ENCODE measurements at regions not wholly inside any gene's neighbourhood (a gene's known extent, or its start where the extent isn't known, plus 50 kb on each side); places are given as distances from the start of the nearest gene placed in this dataset.

GRCh38 chr6:169862043-169862891 lies 110.8 kb downstream of the ERMARD start:
- no peak overlapping the region for H2AFZ ChIP-seq (ENCODE audit: low read depth, low read length, severe bottlenecking)
- H3K4me2 ChIP-seq (ENCODE audit: low read depth, low read length, poor library complexity, severe bottlenecking) = no peak overlapping the region
- no peak overlapping the region for H3K4me3 ChIP-seq (ENCODE audit: insufficient read depth, low read length, poor library complexity, severe bottlenecking)
- H4K20me1 ChIP-seq (ENCODE audit: low read depth, low read length) = no peaks in the 10 kb centered on the region
- H3K9ac ChIP-seq (ENCODE audit: low read length) = no peak overlapping the region
- H3F3A ChIP-seq (ENCODE audit: insufficient read depth) = no peaks in the 10 kb centered on the region
- H3K27ac ChIP-seq (ENCODE audit: low read depth, low read length) = no peak overlapping the region
- H3K27me3 ChIP-seq (ENCODE audit: low read length) = no peaks in the 10 kb centered on the region
- H3K9me3 ChIP-seq (ENCODE audit: insufficient read depth, low read length) = peaks cover 4% of the 10 kb centered on the region; the same call in 1 of the 2 replicates
- H3K79me2 ChIP-seq (ENCODE audit: insufficient read depth, low read length) = no peaks in the 10 kb centered on the region
- no peaks in the 10 kb centered on the region for H3K36me3 ChIP-seq (ENCODE audit: low read length)
- H3K9me2 ChIP-seq (replicated peaks; ENCODE audit: insufficient read depth, low read length) = no peaks in the 10 kb centered on the region
- TF ChIP-seq CTCF (IDR thresholded peaks at IDR 0.05; ENCODE audit: insufficient read depth, low read length, poor library complexity, severe bottlenecking) (no peak), EZH2phosphoT487 (conservative IDR thresholded peaks at IDR 0.05; ENCODE audit: low read length) (no peak)

GRCh38 chr6:169861431-169862042 lies 110.1 kb downstream of the ERMARD start:
- no peak overlapping the region for H3K9ac ChIP-seq (ENCODE audit: low read length)
- H3K4me3 ChIP-seq (ENCODE audit: insufficient read depth, low read length, poor library complexity, severe bottlenecking) = no peak overlapping the region
- TF ChIP-seq CTCF (IDR thresholded peaks at IDR 0.05; ENCODE audit: insufficient read depth, low read length, poor library complexity, severe bottlenecking) (no peak), EZH2phosphoT487 (conservative IDR thresholded peaks at IDR 0.05; ENCODE audit: low read length) (no peak)
- no peaks in the 10 kb centered on the region for H3K9me2 ChIP-seq (replicated peaks; ENCODE audit: insufficient read depth, low read length)
- H3F3A ChIP-seq (ENCODE audit: insufficient read depth) = no peaks in the 10 kb centered on the region
- H3K36me3 ChIP-seq (ENCODE audit: low read length) = no peaks in the 10 kb centered on the region
- H2AFZ ChIP-seq (ENCODE audit: low read depth, low read length, severe bottlenecking) = no peak overlapping the region
- peaks cover 4% of the 10 kb centered on the region; the same call in 1 of the 2 replicates for H3K9me3 ChIP-seq (ENCODE audit: insufficient read depth, low read length)
- H3K27ac ChIP-seq (ENCODE audit: low read depth, low read length) = no peak overlapping the region
- H3K4me2 ChIP-seq (ENCODE audit: low read depth, low read length, poor library complexity, severe bottlenecking) = no peak overlapping the region
- no peaks in the 10 kb centered on the region for H3K27me3 ChIP-seq (ENCODE audit: low read length)
- H4K20me1 ChIP-seq (ENCODE audit: low read depth, low read length) = no peaks in the 10 kb centered on the region
- no peaks in the 10 kb centered on the region for H3K79me2 ChIP-seq (ENCODE audit: insufficient read depth, low read length)

- Histone ChIP-seq H3K27me3 (ENCODE audit: low read length) (no peaks in the 10 kb centered on the region), H2AFZ (ENCODE audit: low read depth, low read length, severe bottlenecking) (no peak overlapping the region), H3K9me2 (replicated peaks; ENCODE audit: insufficient read depth, low read length) (no peaks in the 10 kb centered on the region), H3K79me2 (ENCODE audit: insufficient read depth, low read length) (no peaks in the 10 kb centered on the region), H3K27ac (ENCODE audit: low read depth, low read length) (no peak overlapping the region), H3K9me3 (ENCODE audit: insufficient read depth, low read length) (peaks cover 4% of the 10 kb centered on the region; the same call in 1 of the 2 replicates), H3K4me3 (ENCODE audit: insufficient read depth, low read length, poor library complexity, severe bottlenecking) (no peak overlapping the region), H3K36me3 (ENCODE audit: low read length) (no peaks in the 10 kb centered on the region), H4K20me1 (ENCODE audit: low read depth, low read length) (no peaks in the 10 kb centered on the region), H3K4me2 (ENCODE audit: low read depth, low read length, poor library complexity, severe bottlenecking) (no peak overlapping the region), H3F3A (ENCODE audit: insufficient read depth) (no peaks in the 10 kb centered on the region), H3K9ac (ENCODE audit: low read length) (no peak overlapping the region)
- TF ChIP-seq EZH2phosphoT487 (conservative IDR thresholded peaks at IDR 0.05; ENCODE audit: low read length) = no peak
- no peak for TF ChIP-seq CTCF (IDR thresholded peaks at IDR 0.05; ENCODE audit: insufficient read depth, low read length, poor library complexity, severe bottlenecking)
Measured at GRCh38 chr6:169859978-169860703, 108.7 kb downstream of the ERMARD start.

Data from SU-DHL-6 (cell line).